H9 (cell line): ENCODE measurements at regions not wholly inside any gene's neighbourhood (a gene's known extent, or its start where the extent isn't known, plus 50 kb on each side); places are given as distances from the start of the nearest gene placed in this dataset.

Experiments
- DNase-seq: peaks from one replicate; pipeline ENCODE4 v3.0.0-alpha.2; 2017
- H2AFZ ChIP-seq: one replicate; pipeline ENCODE4 v1.6.1; 2013; ENCODE audit warnings: mild to moderate bottlenecking, low read length, control low read depth, moderate library complexity
- H2AK5ac ChIP-seq: 2 replicates; pipeline ENCODE4 v1.6.1; 2013; ENCODE audit warnings: low read length, control low read depth, mixed read lengths; ENCODE audit not compliant: insufficient read length
- H2BK120ac ChIP-seq: one replicate; pipeline ENCODE4 v1.6.1; 2013; ENCODE audit warnings: low read depth, mild to moderate bottlenecking, low read length, control low read depth, inconsistent platforms; ENCODE audit not compliant: poor library complexity, severe bottlenecking
- H2BK12ac ChIP-seq: 2 replicates; pipeline ENCODE4 v1.6.1; 2013; ENCODE audit warnings: low read length, control low read depth, mixed read lengths, low read depth; ENCODE audit not compliant: insufficient read length
- H2BK15ac ChIP-seq: 2 replicates; pipeline ENCODE4 v1.6.1; 2013; ENCODE audit warnings: low read depth, low read length, control low read depth
- H2BK20ac ChIP-seq: one replicate; pipeline ENCODE4 v1.6.1; 2013; ENCODE audit warnings: low read depth, mild to moderate bottlenecking, low read length, control low read depth, inconsistent platforms; ENCODE audit not compliant: poor library complexity, severe bottlenecking
- H2BK5ac ChIP-seq: 2 replicates; pipeline ENCODE4 v1.6.1; 2013; ENCODE audit warnings: low read length, control low read depth, mixed read lengths; ENCODE audit not compliant: insufficient read length
- H3K14ac ChIP-seq: 2 replicates; pipeline ENCODE4 v1.6.1; 2013; ENCODE audit warnings: low read length, control low read depth; ENCODE audit not compliant: insufficient read depth
- H3K18ac ChIP-seq: 2 replicates; pipeline ENCODE4 v1.6.1; 2013; ENCODE audit warnings: low read depth, mild to moderate bottlenecking, mixed read lengths, low read length, control low read depth; ENCODE audit not compliant: insufficient read length
- H3K23ac ChIP-seq: 2 replicates; pipeline ENCODE4 v1.6.1; 2013; ENCODE audit warnings: low read length, control low read depth, mixed read lengths, low read depth; ENCODE audit not compliant: insufficient read length
- H3K23me2 ChIP-seq: 2 replicates; pipeline ENCODE4 v1.6.1; 2013; ENCODE audit warnings: low read depth, mild to moderate bottlenecking, mixed read lengths, low read length, control low read depth; ENCODE audit not compliant: insufficient read length, poor library complexity, severe bottlenecking
- H3K27ac ChIP-seq: 2 replicates; pipeline ENCODE4 v1.5.1; 2013; ENCODE audit warnings: low read length, control low read depth, mixed read lengths, low read depth; ENCODE audit not compliant: insufficient read length
- H3K27me3 ChIP-seq: 2 replicates; pipeline ENCODE4 v1.6.1; 2013; ENCODE audit warnings: low read length, control low read depth, inconsistent platforms; ENCODE audit not compliant: insufficient read depth
- H3K4ac ChIP-seq: 2 replicates; pipeline ENCODE4 v1.6.1; 2013; ENCODE audit warnings: low read depth, mild to moderate bottlenecking, control low read depth, inconsistent platforms, low read length, moderate library complexity
- H3K4me1 ChIP-seq: 2 replicates; pipeline ENCODE4 v1.6.1; 2013; ENCODE audit warnings: low read length, control low read depth, inconsistent platforms; ENCODE audit not compliant: insufficient read depth
- H3K4me2 ChIP-seq: 2 replicates; pipeline ENCODE4 v1.6.1; 2013; ENCODE audit warnings: low read length, control low read depth, mixed read lengths; ENCODE audit not compliant: insufficient read length, insufficient read depth
- H3K56ac ChIP-seq: 2 replicates; pipeline ENCODE4 v1.6.1; 2013; ENCODE audit warnings: low read depth, mild to moderate bottlenecking, mixed read lengths, low read length, control low read depth; ENCODE audit not compliant: insufficient read length
- H3K79me1 ChIP-seq: 2 replicates; pipeline ENCODE4 v1.6.1; 2013; ENCODE audit warnings: low read depth, mild to moderate bottlenecking, moderate library complexity, low read length, control low read depth, inconsistent platforms; ENCODE audit not compliant: insufficient read depth, poor library complexity, severe bottlenecking
- H3K79me2 ChIP-seq: 2 replicates; pipeline ENCODE4 v1.6.1; 2013; ENCODE audit warnings: low read length, control low read depth, inconsistent platforms; ENCODE audit not compliant: insufficient read depth
- H3K9ac ChIP-seq: 2 replicates; pipeline ENCODE4 v1.6.1; 2013; ENCODE audit warnings: low read length, control low read depth, mixed read lengths; ENCODE audit not compliant: insufficient read length; ENCODE audit errors: extremely low read depth
- H3K9me3 ChIP-seq: one replicate; pipeline ENCODE4 v1.6.1; 2013; ENCODE audit warnings: low read depth, low read length, inconsistent platforms; ENCODE audit not compliant: control insufficient read depth
- H3T11ph ChIP-seq: one replicate; pipeline ENCODE4 v1.6.1; 2013; ENCODE audit warnings: mild to moderate bottlenecking, low read length, control low read depth, inconsistent platforms
- H4K20me1 ChIP-seq: one replicate; pipeline ENCODE4 v1.6.1; 2013; ENCODE audit not compliant: control insufficient read depth, insufficient read length, insufficient read depth
- H4K5ac ChIP-seq: 2 replicates; pipeline ENCODE4 v1.6.1; 2013; ENCODE audit warnings: low read depth, mild to moderate bottlenecking, mixed read lengths, low read length, control low read depth; ENCODE audit not compliant: insufficient read length
- H4K8ac ChIP-seq: replicated peaks from 2 replicates; pipeline ENCODE4 v1.6.1; 2013; ENCODE audit warnings: low read length, control low read depth, mixed read lengths, low read depth; ENCODE audit not compliant: insufficient read length
- H4K91ac ChIP-seq: 2 replicates; pipeline ENCODE4 v1.6.1; 2013; ENCODE audit warnings: low read depth, mild to moderate bottlenecking, moderate library complexity, mixed read lengths, low read length, control low read depth; ENCODE audit not compliant: insufficient read length
- H3K27ac Mint-ChIP-seq, 3 experiments: 2 replicates in 2 of 3; 3 replicates in 1 of 3; pipeline ENCODE4 v1.8.0; 2020 to 2021; ENCODE audit warnings: mixed read lengths in 3 of 3, mild to moderate bottlenecking in 1 of 3, moderate library complexity in 1 of 3
- H3K27me3 Mint-ChIP-seq: 2 replicates; pipeline ENCODE4 v1.8.0; 2021; ENCODE audit warnings: low read depth, mild to moderate bottlenecking, moderate library complexity, mixed read lengths
- H3K36me3 Mint-ChIP-seq, 3 experiments: 2 replicates in 2 of 3; 3 replicates in 1 of 3; pipeline ENCODE4 v1.8.0; 2020 to 2021; ENCODE audit warnings: low read depth in 3 of 3, mixed read lengths in 3 of 3; ENCODE audit not compliant: insufficient read depth in 1 of 3
- H3K4me1 Mint-ChIP-seq, 2 experiments: 2 replicates each; pipeline ENCODE4 v1.8.0; 2020; ENCODE audit warnings: mixed read lengths in 2 of 2
- H3K4me3 Mint-ChIP-seq, 2 experiments: 2 replicates in 1 of 2; 3 replicates in 1 of 2; pipeline ENCODE4 v1.8.0; 2020 to 2021; ENCODE audit warnings: mild to moderate bottlenecking in 2 of 2, mixed read lengths in 2 of 2, moderate library complexity in 1 of 2
- H3K9me3 Mint-ChIP-seq, 2 experiments: 2 replicates in 1 of 2; 3 replicates in 1 of 2; pipeline ENCODE4 v1.8.0; 2020; ENCODE audit warnings: mild to moderate bottlenecking in 2 of 2, mixed read lengths in 2 of 2, moderate library complexity in 1 of 2
- CTCF ChIP-seq: fragments of 200-600 bp; sonication (generic); conservative IDR thresholded peaks from 3 replicates; pipeline ENCODE4 v1.8.0; 2021; ENCODE audit warnings: antibody characterized with exemption, mild to moderate bottlenecking
- WGBS: extraction: QIAGEN DNeasy Blood & Tissue Kit; methylation state at CpG from one replicate; pipeline ENCODE4 v1.1.7; 2013; ENCODE audit warnings: missing lambda C conversion rate, low lambda C conversion rate, mixed read lengths; ENCODE audit not compliant: insufficient read length; ENCODE audit errors: extremely low coverage; 5-methylcytosine and 5-hydroxymethylcytosine counted together

DNA sequence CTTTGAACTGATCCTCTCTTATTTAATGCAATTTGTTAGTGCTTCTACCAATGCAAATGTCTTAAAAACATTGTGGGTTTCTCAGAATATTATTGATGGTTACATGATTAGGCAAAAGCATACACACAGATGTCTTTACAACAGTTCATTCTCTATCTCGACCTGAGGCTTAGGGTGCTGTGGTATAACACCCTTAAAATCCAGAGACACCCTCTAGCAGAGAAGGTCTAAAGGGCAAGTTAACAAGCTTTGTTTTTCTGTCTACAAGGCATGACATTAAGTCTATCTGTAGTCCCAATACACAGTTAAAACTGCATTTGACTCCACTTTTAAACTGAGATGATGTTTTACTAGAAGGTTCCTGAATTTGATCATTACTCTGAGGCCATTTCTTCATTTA is 518.7 kb upstream of the MEF2C start:
- Histone ChIP-seq H2AK5ac (no peak overlapping the region), H3K79me2 (no peaks in the 10 kb centered on the region)

More for the DNA sequence above, 518.7 kb upstream of the MEF2C start:
- Histone ChIP-seq H2BK15ac (no peak overlapping the region), H3K56ac (no peak overlapping the region), H3K14ac (no peak overlapping the region), H3T11ph (no peak overlapping the region), H2BK20ac (no peak overlapping the region), H3K4me1 (no peaks in the 10 kb centered on the region), H2BK5ac (no peak overlapping the region), H3K4ac (no peak overlapping the region), H2BK120ac (no peak overlapping the region), H3K23ac (no peak overlapping the region), H3K9me3 (no peaks in the 10 kb centered on the region), H3K79me1 (no peaks in the 10 kb centered on the region), H3K9ac (no peak overlapping the region), H2AFZ (no peak overlapping the region), H4K8ac (no peak overlapping the region), H4K20me1 (no peaks in the 10 kb centered on the region), H3K27ac (no peak overlapping the region), H2BK12ac (no peak overlapping the region), H3K18ac (no peak overlapping the region), H4K5ac (no peak overlapping the region), H3K4me2 (no peak overlapping the region), H3K23me2 (no peaks in the 10 kb centered on the region), H3K27me3 (no peaks in the 10 kb centered on the region; the same call in 1 of the 2 replicates), H4K91ac (no peak overlapping the region)
- Mint-ChIP-seq H3K36me3 (no peaks in the 10 kb centered on the region), H3K27me3 (no peaks in the 10 kb centered on the region), H3K27ac (no peak overlapping the region), H3K4me3 (no peak overlapping the region), H3K4me1 (peaks cover 0 to 4% of the 10 kb centered on the region in 2 experiments; a peak in 1 of 4 replicates), H3K9me3 (no peaks in the 10 kb centered on the region)
- no peak for TF ChIP-seq CTCF
- no peak for DNase-seq
- no CpG with 5 or more reads among the region's 1 CpG for WGBS
